Endothelial cell of umbilical vein (primary cell): ENCODE measurements at regions not wholly inside any gene's neighbourhood (a gene's known extent, or its start where the extent isn't known, plus 50 kb on each side); places are given as distances from the start of the nearest gene placed in this dataset.

Experiments used
- EZH2 ChIP-seq: IDR thresholded peaks from 2 replicates; pipeline ENCODE4 v1.6.1; 2012; ENCODE audit warnings: borderline replicate concordance, low read depth, mild to moderate bottlenecking, moderate library complexity, low read length, inconsistent platforms; ENCODE audit not compliant: severe bottlenecking
- GATA2 ChIP-seq: IDR thresholded peaks from 2 replicates; pipeline ENCODE4 v1.7.0; 2011; ENCODE audit warnings: low read depth, mild to moderate bottlenecking, moderate library complexity, mixed read lengths, low read length; ENCODE audit not compliant: insufficient read length, insufficient read depth
- MYC ChIP-seq: IDR thresholded peaks from one replicate; pipeline ENCODE4 v1.6.1; 2011; ENCODE audit warnings: mild to moderate bottlenecking, low read depth, low read length
- POLR2A ChIP-seq: IDR thresholded peaks from 2 replicates; pipeline ENCODE4 v1.6.1; 2012; ENCODE audit warnings: low read depth, mild to moderate bottlenecking, control low read depth, low read length
- POLR2AphosphoS5 ChIP-seq: IDR thresholded peaks from 2 replicates; pipeline ENCODE4 v1.6.1; 2012; ENCODE audit warnings: low read depth, mild to moderate bottlenecking, control low read depth, low read length, moderate library complexity; ENCODE audit not compliant: insufficient read depth
- TF ChIP-seq, protein P1 (sequence below), 2 donors: IDR thresholded peaks; 1 replicate in 1 of 2; 2 replicates in 1 of 2; pipeline ENCODE4 v1.5.1; 2011; ENCODE audit warnings: low read length in 2 of 2, mild to moderate bottlenecking in 2 of 2, moderate library complexity in 2 of 2, control low read depth in 1 of 2, inconsistent platforms in 1 of 2, low read depth in 1 of 2; ENCODE audit not compliant: insufficient read depth in 1 of 2; ENCODE audit errors: extremely low read depth in 1 of 2
- TF ChIP-seq, protein P2 (sequence below): IDR thresholded peaks from 2 replicates; pipeline ENCODE4 v1.6.1; 2011; ENCODE audit not compliant: insufficient read depth, insufficient read length

DNA sequence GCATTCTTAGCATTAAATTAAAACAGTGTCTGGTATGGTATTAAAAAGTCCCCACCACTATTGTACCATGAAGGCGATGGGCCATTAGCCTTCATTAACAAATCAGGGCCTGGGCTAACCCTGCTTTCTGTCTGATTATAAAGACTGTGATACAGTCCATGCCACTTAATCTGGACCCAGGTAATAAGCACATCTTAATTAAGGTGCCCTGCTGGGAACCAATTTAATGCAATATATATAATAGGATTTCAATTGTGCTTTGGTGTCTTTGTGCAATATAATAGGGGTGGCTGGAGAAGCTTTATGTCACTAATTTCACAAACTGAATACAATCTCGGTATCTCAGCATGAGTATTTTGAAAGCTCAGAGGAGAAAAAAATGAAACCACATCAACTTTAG lies 64.4 kb upstream of the CDH8 start:
- TF ChIP-seq POLR2A (no peak), EZH2 (no peak), POLR2AphosphoS5 (no peak), GATA2 (no peak), MYC (no peak)
- TF ChIP-seq, protein P1, sequence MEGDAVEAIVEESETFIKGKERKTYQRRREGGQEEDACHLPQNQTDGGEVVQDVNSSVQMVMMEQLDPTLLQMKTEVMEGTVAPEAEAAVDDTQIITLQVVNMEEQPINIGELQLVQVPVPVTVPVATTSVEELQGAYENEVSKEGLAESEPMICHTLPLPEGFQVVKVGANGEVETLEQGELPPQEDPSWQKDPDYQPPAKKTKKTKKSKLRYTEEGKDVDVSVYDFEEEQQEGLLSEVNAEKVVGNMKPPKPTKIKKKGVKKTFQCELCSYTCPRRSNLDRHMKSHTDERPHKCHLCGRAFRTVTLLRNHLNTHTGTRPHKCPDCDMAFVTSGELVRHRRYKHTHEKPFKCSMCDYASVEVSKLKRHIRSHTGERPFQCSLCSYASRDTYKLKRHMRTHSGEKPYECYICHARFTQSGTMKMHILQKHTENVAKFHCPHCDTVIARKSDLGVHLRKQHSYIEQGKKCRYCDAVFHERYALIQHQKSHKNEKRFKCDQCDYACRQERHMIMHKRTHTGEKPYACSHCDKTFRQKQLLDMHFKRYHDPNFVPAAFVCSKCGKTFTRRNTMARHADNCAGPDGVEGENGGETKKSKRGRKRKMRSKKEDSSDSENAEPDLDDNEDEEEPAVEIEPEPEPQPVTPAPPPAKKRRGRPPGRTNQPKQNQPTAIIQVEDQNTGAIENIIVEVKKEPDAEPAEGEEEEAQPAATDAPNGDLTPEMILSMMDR (IDR thresholded peaks at IDR 0.05; ENCODE audit: extremely low read depth in 1 of 2, insufficient read depth in 1 of 2, low read depth in 1 of 2, low read length in 2 of 2): no peak
- TF ChIP-seq, protein P2, sequence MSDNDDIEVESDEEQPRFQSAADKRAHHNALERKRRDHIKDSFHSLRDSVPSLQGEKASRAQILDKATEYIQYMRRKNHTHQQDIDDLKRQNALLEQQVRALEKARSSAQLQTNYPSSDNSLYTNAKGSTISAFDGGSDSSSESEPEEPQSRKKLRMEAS: no peak
